WTC11 (cell line): ENCODE measurements at regions not wholly inside any gene's neighbourhood (a gene's known extent, or its start where the extent isn't known, plus 50 kb on each side); places are given as distances from the start of the nearest gene placed in this dataset.

Source experiments
- ATAC-seq: fragments of 200-7000 bp; cut with Tn5 transposase; 2 replicates; pipeline ENCODE4 v1.10.0; 2021; ENCODE audit warnings: mild to moderate bottlenecking, moderate library complexity
- CTCF ChIA-PET: fragments of 300-600 bp; sonication (Branson Sonifier 250); formaldehyde crosslinking; loops from one replicate; lab custom pipeline; 2021; ENCODE audit warnings: antibody characterized with exemption; lab: Charles Lee
- POLR2A ChIA-PET: fragments of 350-600 bp; sonication (Branson Sonifier 250); formaldehyde crosslinking; loops from one replicate; lab custom pipeline; 2021; ENCODE audit warnings: antibody characterized with exemption; lab: Charles Lee
- DNase-seq: peaks from one replicate; pipeline ENCODE4 v3.0.0; 2021; ENCODE audit warnings: low spot score
- H3K27ac Mint-ChIP-seq: 2 replicates; pipeline ENCODE4 v1.8.0; 2021; ENCODE audit warnings: mixed read lengths
- H3K27me3 Mint-ChIP-seq: 2 replicates; pipeline ENCODE4 v1.8.0; 2021; ENCODE audit warnings: low read depth, mild to moderate bottlenecking, moderate library complexity, mixed read lengths
- H3K36me3 Mint-ChIP-seq: 2 replicates; pipeline ENCODE4 v1.8.0; 2021; ENCODE audit warnings: mixed read lengths
- H3K4me1 Mint-ChIP-seq: 2 replicates; pipeline ENCODE4 v1.8.0; 2022; ENCODE audit warnings: mixed read lengths
- H3K4me3 Mint-ChIP-seq: 2 replicates; pipeline ENCODE4 v1.8.0; 2021; ENCODE audit warnings: mild to moderate bottlenecking, moderate library complexity, mixed read lengths
- H3K9me3 Mint-ChIP-seq: 2 replicates; pipeline ENCODE4 v1.8.0; 2021; ENCODE audit warnings: mixed read lengths
- AFF4 ChIP-seq: sonication (generic); formaldehyde crosslinking; IDR thresholded peaks from 2 replicates; pipeline ENCODE4 v1.8.1; 2023; ENCODE audit warnings: mild to moderate bottlenecking, missing genetic modification reagents, borderline replicate concordance
- ATF3 ChIP-seq: sonication (generic); formaldehyde crosslinking; conservative IDR thresholded peaks from 2 replicates; pipeline ENCODE4 v1.8.1; 2022; ENCODE audit warnings: mild to moderate bottlenecking, missing genetic modification reagents
- CDX4 ChIP-seq: fragments of 250-450 bp; sonication (Bioruptor Pico); IDR thresholded peaks from 2 replicates; pipeline ENCODE4 v1.9.0; 2021; ENCODE audit warnings: moderate library complexity, mild to moderate bottlenecking, inconsistent platforms, borderline replicate concordance
- E2F4 ChIP-seq: sonication (generic); formaldehyde crosslinking; IDR thresholded peaks from 2 replicates; pipeline ENCODE4 v1.8.1; 2022; ENCODE audit warnings: low read depth, mild to moderate bottlenecking, moderate library complexity, missing genetic modification reagents, borderline replicate concordance
- ELF4 ChIP-seq: sonication (generic); formaldehyde crosslinking; IDR thresholded peaks from 2 replicates; pipeline ENCODE4 v1.8.1; 2022; ENCODE audit warnings: low read depth, mild to moderate bottlenecking, moderate library complexity, missing genetic modification reagents
- ETV6 ChIP-seq: sonication (generic); formaldehyde crosslinking; IDR thresholded peaks from 2 replicates; pipeline ENCODE4 v1.8.1; 2022; ENCODE audit warnings: mild to moderate bottlenecking, missing genetic modification reagents
- HMGA2 ChIP-seq: fragments of 250-450 bp; sonication (Bioruptor Pico); IDR thresholded peaks from 2 replicates; pipeline ENCODE4 v1.4.0; 2021; ENCODE audit warnings: mild to moderate bottlenecking, moderate library complexity
- NR2C2 ChIP-seq: sonication (generic); formaldehyde crosslinking; IDR thresholded peaks from 2 replicates; pipeline ENCODE4 v1.8.0; 2022; ENCODE audit warnings: mild to moderate bottlenecking, missing genetic modification reagents
- PRDM15 ChIP-seq: sonication (generic); formaldehyde crosslinking; IDR thresholded peaks from 2 replicates; pipeline ENCODE4 v1.8.0; 2022; ENCODE audit warnings: missing genetic modification reagents
- TCF7 ChIP-seq: sonication (generic); formaldehyde crosslinking; IDR thresholded peaks from 2 replicates; pipeline ENCODE4 v1.8.0; 2022; ENCODE audit warnings: mild to moderate bottlenecking, low read depth, missing genetic modification reagents, moderate library complexity
- TEAD1 ChIP-seq: sonication (generic); formaldehyde crosslinking; IDR thresholded peaks from 2 replicates; pipeline ENCODE4 v1.8.0; 2022; ENCODE audit warnings: mild to moderate bottlenecking, missing genetic modification reagents
- USF1 ChIP-seq: sonication (generic); formaldehyde crosslinking; IDR thresholded peaks from 2 replicates; pipeline ENCODE4 v1.8.0; 2022; ENCODE audit warnings: mild to moderate bottlenecking, missing genetic modification reagents
- USF2 ChIP-seq: sonication (generic); formaldehyde crosslinking; IDR thresholded peaks from 2 replicates; pipeline ENCODE4 v1.8.1; 2023; ENCODE audit warnings: mild to moderate bottlenecking, missing genetic modification reagents, moderate library complexity
- ZNF138 ChIP-seq: sonication (generic); formaldehyde crosslinking; conservative IDR thresholded peaks from 2 replicates; pipeline ENCODE4 v1.8.1; 2022; ENCODE audit warnings: mild to moderate bottlenecking, moderate library complexity, missing genetic modification reagents
- ZNF232 ChIP-seq: sonication (generic); formaldehyde crosslinking; IDR thresholded peaks from 2 replicates; pipeline ENCODE4 v1.8.0; 2022; ENCODE audit warnings: mild to moderate bottlenecking, missing genetic modification reagents
- ZNF423 ChIP-seq: fragments of 250-450 bp; sonication (Bioruptor Pico); IDR thresholded peaks from 2 replicates; pipeline ENCODE4 v2.1.2; 2022; ENCODE audit warnings: mild to moderate bottlenecking, moderate library complexity

- Mint-ChIP-seq H3K4me3 (no peak overlapping the region), H3K27ac (no peak overlapping the region), H3K27me3 (peaks cover 15% of the 10 kb centered on the region), H3K36me3 (no peaks in the 10 kb centered on the region), H3K9me3 (0 out of 2 replicates have a peak, but pooled peaks cover 4% of the 10 kb centered on the region), H3K4me1 (0 out of 2 replicates have a peak, but pooled peaks cover 3% of the 10 kb centered on the region)
- no peak for TF ChIP-seq ZNF423 (CRISPR knock-in tag)
- TF ChIP-seq AFF4: no peak
- TF ChIP-seq NR2C2: no peak
- TF ChIP-seq TEAD1 (CRISPR knock-in tag): no peak
- no peak for TF ChIP-seq HMGA2 (CRISPR knock-in tag)
- no peak for TF ChIP-seq ZNF138
- DNase-seq (no peak), ATAC-seq (no peak)
- POLR2A ChIA-PET: no interaction called here
- CTCF ChIA-PET: no interaction called here
Observed at GRCh38 chr14:65344011-65344410, 68.5 kb upstream of the FUT8 start.

GRCh38 chr14:65345266-65345665, 67.3 kb upstream of the FUT8 start:
- TF ChIP-seq ELF4 (CRISPR knock-in tag) (no peak), CDX4 (no peak), E2F4 (no peak), ETV6 (CRISPR knock-in tag) (no peak), TCF7 (CRISPR knock-in tag) (no peak), PRDM15 (CRISPR knock-in tag) (no peak), USF1 (CRISPR knock-in tag) (no peak), USF2 (CRISPR knock-in tag) (no peak), ZNF232 (CRISPR knock-in tag) (no peak), ATF3 (CRISPR knock-in tag) (no peak)
- no peak for DNase-seq
- H3K4me1 Mint-ChIP-seq: 0 out of 2 replicates have a peak, but pooled peaks cover 3% of the 10 kb centered on the region
- H3K36me3 Mint-ChIP-seq: no peaks in the 10 kb centered on the region
- peaks cover 7% of the 10 kb centered on the region; the same call in 1 of the 2 replicates for H3K27me3 Mint-ChIP-seq
- no peak for ATAC-seq
- no peak overlapping the region for H3K27ac Mint-ChIP-seq
- CTCF ChIA-PET: no interaction called here
- 0 out of 2 replicates have a peak, but pooled peaks cover 4% of the 10 kb centered on the region for H3K9me3 Mint-ChIP-seq
- POLR2A ChIA-PET: no interaction called here
- no peak overlapping the region for H3K4me3 Mint-ChIP-seq
